HG03175 (cell line): ENCODE measurements at regions not wholly inside any gene's neighbourhood (a gene's known extent, or its start where the extent isn't known, plus 50 kb on each side); places are given as distances from the start of the nearest gene placed in this dataset.

Experiments
- ATAC-seq: cut with Tn5 transposase; IDR thresholded peaks from one replicate; pipeline ENCODE4 v1.9.1; 2021; ENCODE audit warnings: mild to moderate bottlenecking, moderate library complexity; ENCODE audit not compliant: unreplicated experiment

GRCh38 chr3:94654096-94654495 is 591.2 kb downstream of the NSUN3 start:
- no peak for ATAC-seq

GRCh38 chr3:94665922-94666321 is 603.1 kb downstream of the NSUN3 start:
- ATAC-seq = no peak

- no peak for ATAC-seq
These were observed 608.2 kb downstream of the NSUN3 start for GRCh38 chr3:94671078-94671477.

- no peak for ATAC-seq
These were observed 611.0 kb downstream of the NSUN3 start for GRCh38 chr3:94673876-94674275.

- no peak for ATAC-seq
These were observed 623.3 kb downstream of the NSUN3 start for GRCh38 chr3:94686208-94686607.

- no peak for ATAC-seq
These were observed 631.3 kb downstream of the NSUN3 start for GRCh38 chr3:94693997-94694640.

- no peak for ATAC-seq
These were observed 632.0 kb downstream of the NSUN3 start for GRCh38 chr3:94694894-94695293.

- ATAC-seq = no peak
These were observed 641.6 kb downstream of the NSUN3 start for GRCh38 chr3:94704467-94704866.

- no peak for ATAC-seq
These were observed 646.5 kb downstream of the NSUN3 start for GRCh38 chr3:94709249-94709902.

GRCh38 chr3:94714194-94714593 is 651.3 kb downstream of the NSUN3 start:
- ATAC-seq = no peak

- ATAC-seq = no peak
These were observed 653.6 kb downstream of the NSUN3 start for GRCh38 chr3:94716326-94717018.

GRCh38 chr3:94734206-94734605 is 671.3 kb downstream of the NSUN3 start:
- no peak for ATAC-seq

- ATAC-seq = no peak
These were observed 672.5 kb downstream of the NSUN3 start for GRCh38 chr3:94735354-94735753.

GRCh38 chr3:94737116-94737515 is 674.3 kb downstream of the NSUN3 start:
- no peak for ATAC-seq

- no peak for ATAC-seq
These were observed 676.6 kb downstream of the NSUN3 start for GRCh38 chr3:94739420-94739819.

GRCh38 chr3:94758751-94759150 is 695.9 kb downstream of the NSUN3 start:
- ATAC-seq = no peak

- no peak for ATAC-seq
These were observed 709.5 kb downstream of the NSUN3 start for GRCh38 chr3:94772402-94772801.

- ATAC-seq = no peak
These were observed 712.9 kb downstream of the NSUN3 start for GRCh38 chr3:94775746-94776145.

- no peak for ATAC-seq
These were observed 713.6 kb downstream of the NSUN3 start for GRCh38 chr3:94776401-94776915.

GRCh38 chr3:94778289-94778688 is 715.4 kb downstream of the NSUN3 start:
- ATAC-seq = no peak

- no peak for ATAC-seq
These were observed 716.1 kb downstream of the NSUN3 start for GRCh38 chr3:94778814-94779494.
